HG03520 (cell line): ENCODE measurements at regions not wholly inside any gene's neighbourhood (a gene's known extent, or its start where the extent isn't known, plus 50 kb on each side); places are given as distances from the start of the nearest gene placed in this dataset.
"Not testable (repeated sequence)": the region's sequence is repeated elsewhere in the genome, so short reads cannot be mapped to it uniquely, and the experiment has no call there.

Experiments
- ATAC-seq: cut with Tn5 transposase; IDR thresholded peaks from one replicate; pipeline ENCODE4 v1.9.1; 2021; ENCODE audit warnings: mild to moderate bottlenecking, moderate library complexity; ENCODE audit not compliant: unreplicated experiment

- no peak for ATAC-seq
Measured at GRCh38 chr16:50497592-50497991, 50.6 kb upstream of the NKD1 start.

GRCh38 chr16:50496990-50497389 lies 51.2 kb upstream of the NKD1 start:
- ATAC-seq: no peak

GRCh38 chr16:50495673-50496072 lies 52.5 kb upstream of the NKD1 start:
- ATAC-seq: no peak

- no peak for ATAC-seq
Measured at GRCh38 chr16:50494501-50495491, 53.4 kb upstream of the NKD1 start.

GRCh38 chr16:50491516-50491915 lies 56.7 kb upstream of the NKD1 start:
- no peak for ATAC-seq

GRCh38 chr16:50490828-50491227 lies 57.4 kb upstream of the NKD1 start:
- no peak for ATAC-seq

- no peak for ATAC-seq
Measured at GRCh38 chr16:50489182-50489581, 59.0 kb upstream of the NKD1 start.

- no peak for ATAC-seq
Measured at GRCh38 chr16:50487528-50487927, 60.7 kb upstream of the NKD1 start.

- not testable (repeated sequence) for ATAC-seq
Measured at GRCh38 chr16:50486162-50486561, 62.0 kb upstream of the NKD1 start.

- ATAC-seq: no peak
Measured at GRCh38 chr16:50485232-50485631, 63.0 kb upstream of the NKD1 start.

- ATAC-seq: no peak
Measured at GRCh38 chr16:50482271-50482670, 65.9 kb upstream of the NKD1 start.

- ATAC-seq: no peak
Measured at GRCh38 chr16:50480206-50480605, 68.0 kb upstream of the NKD1 start.

- ATAC-seq: no peak
Measured at GRCh38 chr16:50479771-50480170, 68.4 kb upstream of the NKD1 start.

GRCh38 chr16:50478773-50479149 lies 69.4 kb upstream of the NKD1 start:
- no peak for ATAC-seq

- no peak for ATAC-seq
Measured at GRCh38 chr16:50478075-50478772, 70.0 kb upstream of the NKD1 start.

GRCh38 chr16:50476486-50477255 lies 71.5 kb upstream of the NKD1 start:
- no peak for ATAC-seq

GRCh38 chr16:50475170-50475569 lies 73.0 kb upstream of the NKD1 start:
- no peak for ATAC-seq

GRCh38 chr16:50474138-50474537 lies 74.1 kb upstream of the NKD1 start:
- no peak for ATAC-seq

GRCh38 chr16:50473356-50473945 lies 74.7 kb upstream of the NKD1 start:
- peak; percentile 84 for ATAC-seq

- ATAC-seq: no peak
Measured at GRCh38 chr16:50472472-50472871, 75.7 kb upstream of the NKD1 start.

- ATAC-seq: no peak
Measured at GRCh38 chr16:50470687-50471086, 77.5 kb upstream of the NKD1 start.
